Skeletal muscle tissue (tissue), 3 donors: ENCODE measurements at regions not wholly inside any gene's neighbourhood (a gene's known extent, or its start where the extent isn't known, plus 50 kb on each side); places are given as distances from the start of the nearest gene placed in this dataset.

Source experiments
- H3K27ac ChIP-seq: one replicate; pipeline ENCODE4 v1.7.0; 2013; ENCODE audit warnings: mild to moderate bottlenecking, low read depth, low read length, inconsistent platforms
- H3K27me3 ChIP-seq, 3 donors: one replicate each; pipeline ENCODE4 v1.7.0; 2013; ENCODE audit warnings: low read length in 3 of 3; ENCODE audit not compliant: control insufficient read depth in 3 of 3, insufficient read depth in 3 of 3
- H3K36me3 ChIP-seq, 3 donors: one replicate each; pipeline ENCODE4 v1.7.0; 2013; ENCODE audit warnings: low read length in 3 of 3; ENCODE audit not compliant: control insufficient read depth in 3 of 3, insufficient read depth in 3 of 3
- H3K4me1 ChIP-seq, 3 donors: one replicate each; pipeline ENCODE4 v1.7.0; 2013; ENCODE audit warnings: low read length in 3 of 3, mild to moderate bottlenecking in 3 of 3; ENCODE audit not compliant: control insufficient read depth in 3 of 3, insufficient read depth in 3 of 3
- H3K4me3 ChIP-seq, 3 donors: one replicate each; pipeline ENCODE4 v1.7.0; 2013; ENCODE audit warnings: low read length in 3 of 3
- H3K9ac ChIP-seq, 3 donors: one replicate each; pipeline ENCODE4 v1.7.0; 2013; ENCODE audit warnings: low read length in 3 of 3, mild to moderate bottlenecking in 3 of 3, moderate library complexity in 2 of 3, low read depth in 1 of 3
- H3K9me3 ChIP-seq, 3 donors: one replicate each; pipeline ENCODE4 v1.7.0; 2013; ENCODE audit warnings: low read length in 3 of 3; ENCODE audit not compliant: control insufficient read depth in 3 of 3
- donor health status: Osteomylitis.

DNA sequence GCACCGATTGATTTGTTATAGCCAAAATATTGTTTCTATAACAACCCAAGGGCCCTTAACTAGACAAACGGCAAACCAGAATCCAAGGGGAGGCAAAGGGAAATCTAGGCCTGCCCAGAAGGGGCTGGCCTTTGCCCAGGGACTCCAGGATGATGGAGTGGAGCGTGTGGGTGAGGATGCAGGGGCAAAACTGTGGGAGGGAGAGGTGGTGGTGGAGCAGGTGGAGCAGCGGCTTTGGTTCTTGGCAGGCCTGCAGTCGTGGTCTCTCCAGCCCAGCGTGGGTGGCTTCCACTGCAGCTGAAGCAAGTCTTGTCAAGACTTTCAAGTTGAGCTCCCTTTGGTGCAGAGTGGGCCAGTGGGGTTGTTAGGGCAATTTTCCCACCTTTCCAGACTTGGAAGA lies 98.6 kb upstream of the TBCA start:
- Histone ChIP-seq H3K4me3 (no peak overlapping the region), H3K9ac (no peak overlapping the region), H3K27ac (no peak overlapping the region), H3K36me3 (no peaks in the 10 kb centered on the region), H3K27me3 (no peaks in the 10 kb centered on the region), H3K9me3 (no peaks in the 10 kb centered on the region), H3K4me1 (peaks cover 0 to 3% (median 0%) of the 10 kb centered on the region in 3 donors)

GRCh38 chr5:77873239-77873638 lies 97.1 kb upstream of the TBCA start:
- no peaks in the 10 kb centered on the region for H3K27me3 ChIP-seq
- H3K9me3 ChIP-seq: no peaks in the 10 kb centered on the region
- no peak overlapping the region for H3K4me3 ChIP-seq
- H3K27ac ChIP-seq: no peak overlapping the region
- no peak overlapping the region for H3K9ac ChIP-seq
- H3K4me1 ChIP-seq: peaks cover 0 to 3% (median 0%) of the 10 kb centered on the region in 3 donors
- no peaks in the 10 kb centered on the region for H3K36me3 ChIP-seq

DNA sequence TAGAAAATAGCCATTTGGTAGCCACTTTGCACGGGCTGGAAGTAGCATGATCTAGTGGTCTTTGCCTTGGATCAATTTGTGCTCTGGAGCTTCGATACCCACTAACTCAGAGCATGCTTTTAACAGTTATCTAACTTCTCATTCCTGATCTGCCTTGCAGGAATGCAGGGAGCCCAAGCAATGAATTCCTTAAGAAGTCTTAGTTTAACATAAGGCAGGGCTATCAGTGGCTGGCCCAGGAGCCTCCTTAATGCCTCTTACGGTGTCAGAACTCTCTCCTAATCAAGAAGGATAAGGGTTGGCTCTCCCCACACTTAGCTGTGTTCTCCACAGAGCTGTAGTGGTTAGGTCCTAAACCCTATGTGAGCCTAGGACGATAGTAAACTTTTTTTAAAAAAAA lies 95.8 kb upstream of the TBCA start:
- Histone ChIP-seq H3K4me1 (no peaks in the 10 kb centered on the region), H3K9me3 (no peaks in the 10 kb centered on the region), H3K36me3 (no peaks in the 10 kb centered on the region), H3K4me3 (no peak overlapping the region), H3K27ac (no peak overlapping the region), H3K27me3 (no peaks in the 10 kb centered on the region), H3K9ac (no peak overlapping the region)

GRCh38 chr5:77871016-77871415 lies 94.9 kb upstream of the TBCA start:
- Histone ChIP-seq H3K4me1 (no peaks in the 10 kb centered on the region), H3K27ac (no peak overlapping the region), H3K4me3 (no peak overlapping the region), H3K27me3 (peaks cover 0 to 3% (median 0%) of the 10 kb centered on the region in 3 donors), H3K9me3 (no peaks in the 10 kb centered on the region), H3K9ac (no peak overlapping the region), H3K36me3 (no peaks in the 10 kb centered on the region)

DNA sequence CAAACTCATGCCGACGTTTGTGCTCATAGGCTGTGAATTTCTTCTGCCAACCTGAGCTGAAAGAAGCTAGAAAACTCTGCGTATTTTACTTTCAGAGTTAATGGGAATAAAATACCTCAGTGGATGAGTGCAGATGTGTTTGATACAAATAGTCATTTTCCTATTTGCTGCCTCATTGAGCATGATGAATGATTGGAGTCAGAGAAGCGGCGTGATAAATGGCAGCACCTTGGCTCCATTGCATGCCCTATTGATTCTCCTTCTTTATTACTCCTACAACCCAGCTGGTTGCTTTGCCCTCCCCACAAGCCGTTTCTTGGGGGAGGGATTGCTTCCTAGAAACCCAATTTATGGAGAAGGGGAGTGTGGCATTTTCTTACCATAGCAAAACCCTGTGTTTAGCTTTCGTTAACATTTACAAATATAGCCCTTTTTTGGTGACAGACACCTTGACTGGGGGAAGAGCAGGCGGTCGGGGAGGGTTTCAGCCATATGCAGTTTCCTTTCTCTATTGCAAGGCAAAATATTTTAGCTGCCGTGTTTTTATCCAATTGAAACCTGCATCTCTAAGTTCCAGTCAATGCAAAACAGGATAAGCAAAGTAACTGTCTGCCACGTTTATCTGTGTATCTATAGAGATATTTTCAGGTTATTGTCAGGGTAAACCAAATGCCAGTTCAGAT lies 93.1 kb upstream of the TBCA start:
- H3K9me3 ChIP-seq: no peaks in the 10 kb centered on the region
- H3K36me3 ChIP-seq: no peaks in the 10 kb centered on the region
- H3K9ac ChIP-seq: no peak overlapping the region
- no peak overlapping the region for H3K4me3 ChIP-seq
- no peak overlapping the region for H3K27ac ChIP-seq
- H3K4me1 ChIP-seq: no peaks in the 10 kb centered on the region
- peaks cover 0 to 3% (median 3%) of the 10 kb centered on the region in 3 donors for H3K27me3 ChIP-seq

- Histone ChIP-seq H3K9me3 (no peaks in the 10 kb centered on the region), H3K27ac (no peak overlapping the region), H3K4me1 (no peaks in the 10 kb centered on the region), H3K4me3 (no peak overlapping the region), H3K27me3 (peaks cover 0 to 3% (median 3%) of the 10 kb centered on the region in 3 donors), H3K36me3 (no peaks in the 10 kb centered on the region), H3K9ac (no peak overlapping the region)
These were observed 91.8 kb upstream of the TBCA start for GRCh38 chr5:77867914-77868313.

DNA sequence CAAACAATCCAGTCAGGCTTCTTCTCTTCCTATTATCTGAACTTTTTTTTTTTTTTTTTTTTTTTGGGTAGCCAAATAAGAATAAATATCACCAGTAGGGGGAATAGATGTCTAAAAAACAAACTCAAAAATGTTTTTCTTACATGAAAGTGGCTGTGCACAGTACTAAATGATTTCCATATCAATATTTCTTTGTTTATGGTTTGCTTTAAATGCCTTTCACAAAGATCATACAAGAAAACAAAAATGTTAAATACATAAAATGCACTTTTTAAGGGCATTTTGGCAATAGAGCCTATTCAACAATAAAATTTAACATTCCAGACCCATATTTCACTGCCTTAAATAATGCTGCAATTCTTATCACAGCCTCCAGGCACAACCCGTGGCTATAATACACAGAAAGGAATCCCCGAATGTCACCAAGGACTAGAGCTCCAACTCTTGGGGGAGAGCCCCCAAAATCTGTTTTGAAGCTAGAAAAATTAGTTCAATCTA lies 91.1 kb upstream of the TBCA start:
- no peaks in the 10 kb centered on the region for H3K4me1 ChIP-seq
- H3K9ac ChIP-seq: no peak overlapping the region
- no peak overlapping the region for H3K27ac ChIP-seq
- H3K36me3 ChIP-seq: no peaks in the 10 kb centered on the region
- H3K4me3 ChIP-seq: no peak overlapping the region
- H3K27me3 ChIP-seq: peaks cover 0 to 3% (median 3%) of the 10 kb centered on the region in 3 donors
- H3K9me3 ChIP-seq: no peaks in the 10 kb centered on the region

- H3K9me3 ChIP-seq: no peaks in the 10 kb centered on the region
- no peaks in the 10 kb centered on the region for H3K36me3 ChIP-seq
- H3K9ac ChIP-seq: no peak overlapping the region
- H3K4me3 ChIP-seq: no peak overlapping the region
- peaks cover 0 to 3% (median 3%) of the 10 kb centered on the region in 3 donors for H3K27me3 ChIP-seq
- no peaks in the 10 kb centered on the region for H3K4me1 ChIP-seq
- H3K27ac ChIP-seq: no peak overlapping the region
These were observed 90.1 kb upstream of the TBCA start for GRCh38 chr5:77866198-77866597.

GRCh38 chr5:77864997-77865396 lies 88.9 kb upstream of the TBCA start:
- no peaks in the 10 kb centered on the region for H3K9me3 ChIP-seq
- H3K36me3 ChIP-seq: no peaks in the 10 kb centered on the region
- H3K4me1 ChIP-seq: no peaks in the 10 kb centered on the region
- H3K27me3 ChIP-seq: peaks cover 0 to 3% (median 3%) of the 10 kb centered on the region in 3 donors
- no peak overlapping the region for H3K27ac ChIP-seq
- H3K9ac ChIP-seq: no peak overlapping the region
- H3K4me3 ChIP-seq: no peak overlapping the region

GRCh38 chr5:77863181-77863580 lies 87.0 kb upstream of the TBCA start:
- Histone ChIP-seq H3K9ac (no peak overlapping the region), H3K4me1 (no peaks in the 10 kb centered on the region), H3K9me3 (no peaks in the 10 kb centered on the region), H3K4me3 (no peak overlapping the region), H3K27me3 (peaks cover 0 to 3% (median 3%) of the 10 kb centered on the region in 3 donors), H3K36me3 (no peaks in the 10 kb centered on the region), H3K27ac (no peak overlapping the region)
